GDM1 (cell line): ENCODE measurements at regions not wholly inside any gene's neighbourhood (a gene's known extent, or its start where the extent isn't known, plus 50 kb on each side); places are given as distances from the start of the nearest gene placed in this dataset.

Source experiments
- DNase-seq: peaks from one replicate; lab custom pipeline; 2025; lab: John Stamatoyannopoulos, UW

GRCh38 chr18:47595831-47596501 lies 334.5 kb downstream of the SMAD2 start:
- no peak for DNase-seq

DNA sequence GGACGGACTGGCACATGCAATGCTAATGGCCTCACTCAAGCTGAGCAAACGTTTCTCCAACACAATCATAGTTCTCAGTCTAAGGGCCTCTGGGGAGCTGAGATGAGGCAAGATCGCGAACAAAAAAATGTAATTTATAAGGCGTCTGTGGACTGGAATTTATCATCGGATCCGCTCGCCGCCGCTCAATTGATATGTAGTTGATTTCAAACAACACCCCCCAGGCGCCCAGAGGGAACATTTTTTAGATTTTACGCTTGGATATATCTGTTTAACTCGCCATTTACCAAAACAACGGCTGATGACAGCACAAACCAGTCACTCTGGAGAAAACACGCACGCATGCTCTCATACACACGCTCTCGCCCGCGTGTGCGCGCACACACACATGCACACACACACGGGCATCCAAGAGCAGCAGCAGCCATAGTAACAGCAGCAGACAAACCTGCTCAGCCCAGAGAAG lies 335.8 kb downstream of the SMAD2 start:
- DNase-seq: no peak

GRCh38 chr18:47593744-47594472 lies 336.6 kb downstream of the SMAD2 start:
- DNase-seq: no peak

GRCh38 chr18:47591429-47591828 lies 339.0 kb downstream of the SMAD2 start:
- DNase-seq: no peak

DNA sequence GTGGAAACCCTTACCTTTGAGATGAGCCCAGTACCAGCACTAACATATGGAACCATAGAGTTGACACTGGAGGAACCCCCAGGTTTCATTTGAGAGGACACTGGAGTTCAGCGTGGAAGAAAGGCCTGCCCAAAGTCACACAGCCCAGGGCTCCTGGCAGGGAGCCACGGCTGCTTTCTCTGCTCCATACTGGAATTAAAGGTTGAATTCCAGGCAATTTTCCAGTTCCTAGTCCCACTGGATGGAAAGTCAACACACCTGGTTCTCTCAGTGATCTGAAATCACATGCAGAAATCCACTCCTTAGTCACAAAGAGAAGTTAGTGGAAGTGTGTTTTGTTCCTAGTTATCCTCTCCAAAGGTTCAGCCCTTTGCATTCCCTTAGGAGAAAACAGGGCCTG lies 336.1 kb upstream of the SKOR2 start:
- DNase-seq: no peak

DNA sequence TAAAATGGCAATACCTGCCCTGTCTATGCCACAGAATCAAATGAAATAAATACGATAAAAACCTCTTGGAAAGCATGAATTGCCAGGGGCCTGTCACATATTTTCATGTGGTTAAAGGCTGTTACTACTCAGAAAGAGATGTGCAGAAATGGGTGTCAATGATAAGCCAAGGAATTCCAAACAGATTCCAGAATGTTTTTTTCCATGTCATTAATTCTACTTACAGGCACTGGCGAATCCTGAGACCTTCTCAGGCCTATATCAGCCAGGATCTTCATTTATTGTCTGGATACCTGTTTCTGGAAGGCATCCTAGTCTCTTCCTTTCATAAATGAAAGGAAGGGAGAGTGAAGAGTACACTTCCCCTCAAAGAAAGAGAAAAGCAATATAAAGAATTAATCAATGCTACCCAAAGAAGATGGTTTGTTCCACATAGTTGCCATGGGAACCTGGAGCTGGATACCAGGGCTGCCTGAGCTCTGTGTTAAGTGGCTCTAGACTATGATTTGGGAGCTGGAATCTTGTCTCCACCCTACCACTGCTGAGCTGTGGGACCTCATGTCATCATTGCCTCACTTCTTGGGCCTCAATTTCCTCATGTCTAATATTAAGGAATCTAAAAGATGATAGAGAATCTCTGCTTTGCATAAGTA lies 335.1 kb upstream of the SKOR2 start:
- DNase-seq: no peak

- no peak for DNase-seq
Observed at GRCh38 chr18:47585914-47586313, 334.5 kb upstream of the SKOR2 start.

GRCh38 chr18:47585136-47585535 lies 333.7 kb upstream of the SKOR2 start:
- no peak for DNase-seq

DNA sequence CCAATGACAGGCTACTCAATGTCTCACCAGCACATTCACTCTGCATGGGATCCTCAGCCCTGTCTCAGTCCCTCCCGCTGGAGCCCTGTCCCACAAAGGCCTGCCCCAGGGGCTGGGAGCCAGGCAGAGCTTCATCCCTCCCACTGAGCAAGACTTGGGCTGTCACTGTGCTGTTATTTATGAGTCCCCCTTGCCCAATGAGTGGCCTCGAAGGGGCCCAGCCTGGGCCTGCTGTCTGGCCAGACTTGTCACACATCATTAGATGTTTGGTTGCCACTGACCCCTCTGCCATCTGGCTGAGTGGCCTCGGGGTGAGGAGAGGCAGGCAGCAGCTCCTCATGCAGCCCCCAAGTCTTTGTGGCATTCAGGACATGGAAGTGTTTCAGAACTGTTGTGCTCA lies 330.6 kb upstream of the SKOR2 start:
- DNase-seq: no peak

DNA sequence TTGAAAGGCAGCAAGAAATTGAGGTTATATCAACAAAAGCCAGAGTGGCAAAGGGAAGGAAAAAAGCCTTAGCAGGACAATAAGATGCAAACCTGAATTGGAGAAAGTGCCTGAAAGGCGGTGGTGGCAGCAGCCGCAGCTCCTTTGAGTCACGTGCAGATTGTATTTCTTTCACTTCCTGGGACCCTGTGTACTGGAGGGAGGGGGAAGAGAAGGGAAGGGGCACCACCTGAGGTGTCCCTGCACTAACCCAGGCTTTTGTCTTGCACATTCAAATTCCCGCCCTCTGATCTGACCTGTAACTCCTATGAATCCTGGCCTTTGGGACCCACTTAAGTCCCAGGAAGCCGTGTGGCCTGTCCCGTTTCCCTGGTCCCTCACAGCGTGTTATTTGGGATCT lies 326.1 kb upstream of the SKOR2 start:
- DNase-seq: no peak

- no peak for DNase-seq
Observed at GRCh38 chr18:47574966-47575365, 323.5 kb upstream of the SKOR2 start.

- no peak for DNase-seq
Observed at GRCh38 chr18:47571957-47572356, 320.5 kb upstream of the SKOR2 start.

DNA sequence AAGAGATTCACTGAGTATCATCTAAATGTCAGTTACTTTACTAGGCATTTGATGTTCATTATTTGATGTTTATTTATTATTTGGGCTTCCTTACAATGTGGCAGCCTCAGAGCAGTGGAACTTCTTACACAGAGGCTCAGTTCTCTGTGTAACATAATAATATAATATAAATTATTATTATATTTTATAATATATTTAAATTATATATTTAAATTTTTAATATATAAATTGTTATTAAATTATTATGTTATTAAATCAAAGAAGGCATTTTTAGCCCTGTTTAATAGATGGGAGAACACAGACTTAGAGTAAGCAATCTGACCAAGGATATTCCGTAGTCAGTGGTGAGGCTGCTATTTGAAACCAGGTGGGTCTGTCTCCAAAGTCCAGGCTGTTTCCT lies 315.3 kb upstream of the SKOR2 start:
- DNase-seq: no peak

GRCh38 chr18:47560723-47561715 lies 309.6 kb upstream of the SKOR2 start:
- no peak for DNase-seq

DNA sequence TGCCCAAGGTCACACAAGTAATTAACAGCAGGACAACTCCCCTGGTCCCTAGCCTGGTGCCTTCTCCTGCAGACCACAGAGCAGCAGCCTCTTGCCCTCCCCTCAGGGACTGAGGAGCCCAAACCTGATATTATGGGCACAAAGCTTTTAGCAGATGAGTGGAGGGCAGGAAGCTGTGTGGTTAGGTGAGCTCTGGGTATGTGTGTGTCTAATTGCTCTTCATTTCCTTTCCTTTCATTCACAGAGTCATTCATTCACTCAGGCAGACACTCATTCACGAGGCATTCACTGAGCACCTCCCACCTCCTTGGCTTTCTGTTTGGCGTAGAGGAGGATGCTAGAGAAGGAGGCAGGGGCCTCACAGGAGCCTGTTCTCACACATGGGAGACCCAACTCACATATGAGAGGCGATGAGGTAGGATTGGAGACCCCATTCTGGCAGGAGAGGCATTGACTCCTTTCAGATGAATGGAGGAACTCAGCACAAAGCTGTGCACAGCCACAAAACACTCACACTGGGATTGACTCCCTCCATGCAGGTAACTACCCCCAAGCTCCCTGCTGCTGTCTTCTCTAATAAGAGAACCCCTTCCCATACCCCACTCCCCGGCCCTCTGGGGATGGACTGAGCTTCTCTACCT lies 306.8 kb upstream of the SKOR2 start:
- DNase-seq: no peak

- DNase-seq: no peak
Observed at GRCh38 chr18:47557160-47557559, 305.7 kb upstream of the SKOR2 start.

GRCh38 chr18:47552783-47553182 lies 301.3 kb upstream of the SKOR2 start:
- DNase-seq: no peak

- DNase-seq: no peak
Observed at GRCh38 chr18:47550611-47551010, 299.2 kb upstream of the SKOR2 start.

DNA sequence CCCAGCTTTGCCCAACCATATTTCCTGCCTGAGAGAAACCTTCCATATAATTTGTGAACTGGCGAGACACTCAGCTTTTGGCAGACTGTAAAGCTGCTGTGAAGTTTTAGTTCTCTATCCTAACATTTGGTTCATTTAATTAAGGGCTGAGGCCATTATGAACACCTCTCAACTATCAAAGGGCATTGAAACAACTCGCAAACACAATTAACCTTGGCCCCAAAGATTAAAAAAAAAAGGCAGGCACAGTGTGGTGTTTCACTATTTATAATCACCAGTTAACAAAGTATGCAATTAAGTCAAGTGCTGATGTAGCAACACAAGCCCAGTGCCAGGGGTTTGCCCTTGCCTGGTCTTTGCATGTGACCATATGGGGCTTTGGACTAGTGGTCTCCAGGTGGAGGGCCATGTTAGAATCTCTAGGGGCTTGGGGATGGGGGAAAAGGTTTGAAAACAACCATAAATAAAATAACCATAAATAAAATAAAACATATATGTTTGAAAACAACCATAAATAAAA lies 297.6 kb upstream of the SKOR2 start:
- no peak for DNase-seq

DNA sequence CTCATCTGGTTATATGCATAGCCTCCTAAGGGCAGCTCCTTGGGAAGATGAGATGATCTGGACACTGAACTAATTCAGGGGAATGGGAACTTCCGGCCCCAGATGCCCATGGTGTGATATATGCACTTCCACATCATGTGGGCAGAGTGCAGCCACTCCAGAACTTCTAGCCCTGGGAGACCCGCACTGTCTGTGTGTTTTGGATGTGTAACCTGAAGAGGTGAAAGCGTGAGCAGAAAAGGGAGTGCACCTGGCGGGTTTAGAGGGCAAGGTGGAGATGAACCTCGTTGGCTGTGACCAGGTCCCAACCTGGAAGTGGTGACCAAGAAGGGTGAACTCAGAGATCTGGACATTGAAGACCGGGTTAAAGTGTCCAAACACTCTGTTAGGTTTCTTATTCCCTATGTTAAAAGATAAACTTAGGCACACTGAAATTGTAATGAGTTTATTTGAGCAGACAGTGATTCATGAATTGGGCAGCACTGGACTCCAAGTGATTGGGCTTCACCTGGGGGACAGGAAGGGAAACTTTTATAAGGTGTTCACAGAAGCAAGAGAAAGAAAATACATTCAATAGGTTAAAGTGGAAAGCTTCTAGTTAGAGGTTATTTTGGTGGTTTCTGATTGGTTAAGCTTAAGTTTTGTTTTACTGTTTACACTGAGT lies 296.2 kb upstream of the SKOR2 start:
- DNase-seq: no peak

DNA sequence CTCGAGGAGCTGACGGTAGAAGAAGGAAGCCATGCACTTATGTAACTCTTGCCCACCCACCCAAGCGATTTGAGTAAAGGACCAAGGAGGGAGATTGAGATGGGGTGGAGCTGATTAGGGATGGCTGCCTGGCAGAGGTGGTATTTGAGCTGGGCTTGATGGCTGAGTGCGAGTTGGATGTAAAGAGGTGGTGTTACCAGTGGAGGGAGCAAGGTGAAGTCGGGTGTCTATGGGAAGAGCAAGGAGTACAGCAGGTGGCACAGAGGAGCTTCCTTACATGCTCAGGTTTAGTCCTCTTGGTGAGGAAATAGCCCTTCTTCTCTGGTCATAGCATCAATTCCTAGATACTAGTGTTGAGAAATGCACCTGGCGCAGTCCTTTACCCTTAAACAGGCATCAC lies 294.2 kb upstream of the SKOR2 start:
- DNase-seq: no peak
